IPS DF 4.7 (cell line): ENCODE measurements at regions not wholly inside any gene's neighbourhood (a gene's known extent, or its start where the extent isn't known, plus 50 kb on each side); places are given as distances from the start of the nearest gene placed in this dataset.

Source experiments
- DNase-seq: peaks from one replicate; pipeline ENCODE4 v3.0.0-alpha.2; 2013; ENCODE audit warnings: low spot score; ENCODE audit errors: extremely low read depth

GRCh38 chr3:166367947-166368533, 530.8 kb upstream of the BCHE start:
- DNase-seq = no peak

GRCh38 chr3:166362698-166363097, 525.5 kb upstream of the BCHE start:
- DNase-seq = no peak

GRCh38 chr3:166360720-166361119, 523.5 kb upstream of the BCHE start:
- no peak for DNase-seq

- no peak for DNase-seq
These were observed 514.2 kb upstream of the BCHE start for GRCh38 chr3:166351461-166351860.

- DNase-seq = no peak
These were observed 503.5 kb upstream of the BCHE start for GRCh38 chr3:166340604-166341266.

GRCh38 chr3:166324401-166324800, 487.2 kb upstream of the BCHE start:
- no peak for DNase-seq

- no peak for DNase-seq
These were observed 485.2 kb upstream of the BCHE start for GRCh38 chr3:166322391-166322790.

GRCh38 chr3:166307756-166308350, 470.6 kb upstream of the BCHE start:
- no peak for DNase-seq

GRCh38 chr3:166304584-166304983, 467.4 kb upstream of the BCHE start:
- no peak for DNase-seq

- DNase-seq = no peak
These were observed 466.5 kb upstream of the BCHE start for GRCh38 chr3:166303681-166304080.

GRCh38 chr3:166302331-166302730, 465.1 kb upstream of the BCHE start:
- DNase-seq = no peak

GRCh38 chr3:166296179-166296783, 459.1 kb upstream of the BCHE start:
- DNase-seq = no peak

GRCh38 chr3:166291186-166291955, 454.1 kb upstream of the BCHE start:
- no peak for DNase-seq

GRCh38 chr3:166285001-166285400, 447.8 kb upstream of the BCHE start:
- no peak for DNase-seq

- no peak for DNase-seq
These were observed 446.6 kb upstream of the BCHE start for GRCh38 chr3:166283840-166284239.

- no peak for DNase-seq
These were observed 445.7 kb upstream of the BCHE start for GRCh38 chr3:166282931-166283330.

- DNase-seq = no peak
These were observed 442.4 kb upstream of the BCHE start for GRCh38 chr3:166279636-166280035.

GRCh38 chr3:166275024-166275390, 437.8 kb upstream of the BCHE start:
- no peak for DNase-seq

GRCh38 chr3:166274351-166275023, 437.3 kb upstream of the BCHE start:
- no peak for DNase-seq

GRCh38 chr3:166270429-166270828, 433.2 kb upstream of the BCHE start:
- DNase-seq = no peak

GRCh38 chr3:166265153-166265552, 427.9 kb upstream of the BCHE start:
- DNase-seq = no peak
